Activated naive CD4-positive, alpha-beta T cell treated with anti-CD3 and anti-CD28 coated beads for 36 hours (primary cell): ENCODE measurements at regions not wholly inside any gene's neighbourhood (a gene's known extent, or its start where the extent isn't known, plus 50 kb on each side); places are given as distances from the start of the nearest gene placed in this dataset.

ENCODE experiments used
- CTCF ChIA-PET: fragments of 350-600 bp; sonication (Branson Sonifier 250); formaldehyde crosslinking; loops from one replicate; lab custom pipeline; 2021; ENCODE audit warnings: antibody characterized with exemption; lab: Charles Lee
- DNase-seq: peaks from one replicate; pipeline ENCODE4 v3.0.0-alpha.2; 2020
- H3K27ac Mint-ChIP-seq: one replicate; pipeline ENCODE4 v1.8.0; 2021; ENCODE audit warnings: mild to moderate bottlenecking, mixed read lengths
- H3K27me3 Mint-ChIP-seq: one replicate; pipeline ENCODE4 v1.8.0; 2021; ENCODE audit warnings: low read depth, mixed read lengths
- H3K36me3 Mint-ChIP-seq: one replicate; pipeline ENCODE4 v1.8.0; 2021; ENCODE audit warnings: low read depth, mixed read lengths
- H3K4me1 Mint-ChIP-seq: one replicate; pipeline ENCODE4 v1.8.0; 2021; ENCODE audit warnings: low read depth, mixed read lengths
- H3K4me3 Mint-ChIP-seq: one replicate; pipeline ENCODE4 v1.8.0; 2021; ENCODE audit warnings: mild to moderate bottlenecking, moderate library complexity, mixed read lengths
- H3K9me3 Mint-ChIP-seq: one replicate; pipeline ENCODE4 v1.8.0; 2021; ENCODE audit warnings: mixed read lengths
- intact Hi-C: fragments of 100-400 bp; cut with micrococcal nuclease; formaldehyde crosslinking; loops from one replicate; pipeline ENCODE4 v1.15.1; 2023

DNA sequence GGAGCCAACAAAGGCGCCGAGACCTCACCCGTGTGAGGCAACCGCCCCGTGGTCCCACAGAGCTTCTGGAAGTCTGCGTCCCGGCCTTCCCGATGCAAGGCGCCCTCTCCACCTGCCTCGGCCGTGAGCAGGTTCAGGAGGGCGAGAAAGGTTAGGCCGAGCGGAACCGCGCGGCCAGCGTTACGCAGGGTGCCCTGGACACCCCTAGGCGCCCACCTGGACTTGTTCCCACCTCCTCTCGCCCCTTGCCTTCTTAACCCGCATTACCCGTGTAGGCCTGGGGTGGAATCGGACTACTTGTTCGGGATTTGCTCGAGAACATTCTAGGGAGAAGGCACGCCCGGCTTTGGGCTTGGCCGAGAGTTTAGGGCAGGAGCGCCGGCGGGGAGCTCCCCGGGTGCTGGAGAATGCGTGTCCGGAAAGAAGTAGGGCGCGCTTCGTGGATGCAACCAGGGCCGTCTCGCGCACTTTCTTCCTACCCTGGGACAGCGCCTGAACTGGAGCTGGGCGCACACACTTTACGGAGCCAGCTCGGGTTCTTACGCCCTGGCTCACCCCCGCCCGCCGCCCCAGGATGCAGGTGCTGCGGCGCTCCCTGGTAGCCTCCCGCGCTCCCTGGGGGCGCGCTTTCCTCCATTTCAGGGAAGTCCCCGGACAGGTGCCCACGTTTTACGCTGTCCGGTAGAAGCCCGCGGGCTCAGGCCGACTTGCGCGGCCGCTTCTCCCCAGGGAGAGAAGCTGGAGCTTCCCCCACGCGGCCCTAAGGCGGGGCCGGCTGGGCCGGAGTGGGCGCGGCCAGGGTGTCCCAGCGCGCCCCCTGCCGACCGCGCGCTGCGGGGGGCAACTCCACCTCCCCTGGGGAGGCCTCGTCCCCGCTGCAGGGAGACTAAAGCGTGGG, 74.5 kb downstream of the INSIG1 start:
- Mint-ChIP-seq H3K27ac (no peak overlapping the region), H3K9me3 (peaks cover 1% of the 10 kb centered on the region), H3K4me3 (no peak overlapping the region), H3K4me1 (peaks cover 31% of the 10 kb centered on the region), H3K36me3 (no peaks in the 10 kb centered on the region), H3K27me3 (peaks cover 66% of the 10 kb centered on the region)
- no peak for DNase-seq
- intact Hi-C loops: loop anchor here (2.0 kb wide), 1 partner anchor 443 kb away; no protein-coding TSS in a partner anchor
- CTCF ChIA-PET: interaction anchor here (0.5 to 1.8 kb wide), 7 partner anchors 8 to 458 kb away, joined by 3 to 6 read pairs (median 4); no protein-coding TSS in a partner anchor

DNA sequence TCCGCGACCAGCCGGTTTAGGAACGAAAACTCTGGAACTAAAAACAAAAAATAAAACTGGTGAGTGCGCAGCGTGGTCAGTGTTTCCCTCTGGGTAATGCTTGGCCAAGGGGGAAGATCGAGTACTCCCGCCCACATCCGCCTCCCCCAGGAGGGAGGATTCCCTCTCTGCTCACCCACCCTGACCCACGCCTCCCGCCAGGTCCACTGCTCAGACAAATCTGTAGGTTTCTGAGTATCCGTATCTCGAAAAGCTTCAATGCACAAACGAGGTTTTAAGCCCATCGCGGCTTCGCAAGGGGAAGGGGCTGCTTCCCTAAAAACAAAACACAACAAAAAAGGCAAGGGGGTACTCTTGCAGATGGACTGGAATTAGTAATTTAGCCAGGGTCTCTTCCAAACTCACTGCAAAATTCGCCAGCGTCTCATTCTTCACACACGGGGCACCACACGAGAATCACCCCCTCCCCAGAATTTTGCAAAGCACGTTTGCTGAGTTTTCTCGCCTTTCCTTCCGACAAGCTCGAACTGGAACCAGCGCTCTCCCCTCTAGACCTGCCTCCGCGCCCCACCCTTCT, 75.2 kb downstream of the INSIG1 start:
- H3K9me3 Mint-ChIP-seq: peaks cover 1% of the 10 kb centered on the region
- intact Hi-C loops: loop anchor here (2.0 kb wide), 1 partner anchor 444 kb away; no protein-coding TSS in a partner anchor
- no peaks in the 10 kb centered on the region for H3K36me3 Mint-ChIP-seq
- H3K27me3 Mint-ChIP-seq: peaks cover 72% of the 10 kb centered on the region
- peak overlapping the region; percentile 47 for H3K4me3 Mint-ChIP-seq
- H3K27ac Mint-ChIP-seq: no peak overlapping the region
- H3K4me1 Mint-ChIP-seq: peaks cover 31% of the 10 kb centered on the region
- DNase-seq: no peak
- CTCF ChIA-PET: interaction anchor here (0.7 to 1.8 kb wide), 7 partner anchors 9 to 459 kb away, joined by 3 to 6 read pairs (median 3); no protein-coding TSS in a partner anchor

- Mint-ChIP-seq H3K4me3 (peak overlapping the region; percentile 47), H3K36me3 (no peaks in the 10 kb centered on the region), H3K27ac (no peak overlapping the region), H3K27me3 (peaks cover 78% of the 10 kb centered on the region), H3K9me3 (no peaks in the 10 kb centered on the region), H3K4me1 (peaks cover 35% of the 10 kb centered on the region)
- intact Hi-C loops: loop anchor here (2.0 kb wide), 2 partner anchors 137 to 445 kb away; no protein-coding TSS in a partner anchor
- DNase-seq: no peak
- CTCF ChIA-PET: interaction anchor here (0.6 to 1.8 kb wide), 7 partner anchors 8 to 445 kb away, joined by 3 to 6 read pairs (median 3); no protein-coding TSS in a partner anchor
These were observed 75.9 kb downstream of the INSIG1 start for GRCh38 chr7:155373359-155374273.

DNA sequence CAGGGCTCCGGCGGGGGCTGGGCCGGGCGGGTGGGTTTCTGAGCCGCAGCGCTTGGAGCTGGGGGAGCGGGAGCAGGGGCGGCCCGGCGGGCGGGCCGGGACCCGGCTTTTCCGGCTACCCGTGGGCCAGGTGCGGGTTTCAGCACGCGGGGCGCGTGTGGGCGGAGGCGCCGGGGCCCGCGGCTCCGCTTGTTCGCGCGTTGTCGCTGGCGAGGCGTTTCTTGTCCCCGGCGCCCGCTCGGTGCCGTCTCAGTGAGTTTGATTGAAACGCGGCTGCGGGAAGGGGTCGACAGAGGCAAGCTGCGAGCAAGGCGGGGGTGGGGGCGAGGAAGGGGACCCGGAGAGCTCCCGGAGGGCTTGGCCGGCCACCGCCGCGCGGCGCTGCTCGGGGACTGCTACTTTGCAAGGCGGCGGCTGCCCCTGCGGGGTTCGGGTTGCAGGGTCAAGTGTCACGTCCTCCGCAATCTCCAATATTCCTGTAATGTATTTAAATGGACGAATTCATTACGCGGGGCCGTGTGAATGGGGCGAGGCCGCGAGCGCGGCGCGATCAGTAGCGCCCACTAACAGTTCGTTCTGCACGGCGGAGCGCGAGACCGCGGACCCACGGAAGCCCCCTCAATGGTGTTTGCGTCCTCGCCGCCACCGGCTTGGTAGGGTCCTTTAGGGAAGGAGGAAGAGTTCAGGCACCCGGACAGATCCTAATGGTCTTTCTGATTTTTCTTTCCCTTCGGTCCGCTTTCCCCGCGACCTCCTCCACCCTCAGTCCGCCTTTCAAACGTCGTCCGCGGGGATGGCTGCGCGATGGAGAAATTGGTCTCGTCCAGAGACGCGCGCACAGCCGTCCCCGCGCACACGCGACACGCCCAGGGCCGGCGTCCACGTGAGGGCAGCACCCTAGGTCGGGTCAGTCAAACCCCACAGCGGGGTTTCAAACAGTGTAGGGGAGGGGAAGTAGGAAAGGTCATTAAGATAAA, 76.9 kb downstream of the INSIG1 start:
- Mint-ChIP-seq H3K27me3 (peaks cover 82% of the 10 kb centered on the region), H3K9me3 (no peaks in the 10 kb centered on the region), H3K27ac (no peak overlapping the region), H3K4me3 (peak overlapping the region; percentile 32), H3K36me3 (no peaks in the 10 kb centered on the region), H3K4me1 (peaks cover 35% of the 10 kb centered on the region)
- intact Hi-C loops: loop anchor here (2.0 kb wide), 1 partner anchor 136 kb away; no protein-coding TSS in a partner anchor
- DNase-seq: no peak
- CTCF ChIA-PET: interaction anchor here (0.6 kb wide), 1 partner anchor 298 kb away, joined by 3 read pairs; no protein-coding TSS in a partner anchor

DNA sequence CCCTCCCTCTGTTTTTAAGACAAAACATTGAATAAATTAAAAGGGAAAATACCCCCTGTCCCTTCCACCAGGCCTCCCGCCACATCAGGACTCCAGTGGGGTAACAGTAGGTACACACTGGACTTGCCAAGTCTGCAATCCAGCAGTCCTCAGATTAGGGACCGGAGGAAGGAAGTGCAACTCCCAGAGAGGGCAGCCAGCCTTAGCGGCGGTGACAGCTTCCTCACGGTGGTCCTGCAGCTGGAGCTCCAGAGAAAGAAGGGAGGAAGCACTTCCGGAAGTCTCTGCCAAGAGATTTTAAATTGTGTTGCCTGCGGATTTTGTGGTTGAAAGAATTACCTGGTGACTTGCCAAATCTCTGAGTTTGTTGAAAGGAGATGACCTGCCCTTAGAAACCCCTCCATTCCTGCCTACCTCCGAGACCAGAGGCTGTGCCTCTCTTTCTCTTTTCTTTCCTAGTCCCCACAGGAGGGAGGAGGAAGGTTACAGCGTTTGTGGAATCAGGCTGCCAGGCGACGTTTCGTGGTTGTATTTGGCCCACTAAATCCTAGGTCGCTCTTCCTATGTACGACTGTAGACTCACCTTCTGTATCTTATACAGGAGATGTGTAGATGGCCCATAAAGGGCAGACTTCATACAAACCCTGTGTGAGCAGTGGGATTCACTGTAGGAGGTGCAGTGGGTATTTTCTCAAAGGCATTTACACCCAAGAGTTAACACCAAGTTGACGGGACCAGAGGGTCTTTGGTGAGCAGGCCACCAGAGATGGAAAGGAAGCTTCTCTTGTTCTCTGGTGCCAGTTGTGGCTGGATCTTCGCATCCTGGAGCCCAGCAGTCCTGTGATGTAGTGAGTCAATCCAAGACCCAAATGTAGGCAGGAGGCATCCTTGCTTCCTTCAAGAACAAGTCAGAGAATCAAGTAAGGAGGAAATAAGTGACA, 77.9 kb downstream of the INSIG1 start:
- CTCF ChIA-PET: no interaction called here
- Mint-ChIP-seq H3K4me1 (peaks cover 41% of the 10 kb centered on the region), H3K27ac (no peak overlapping the region), H3K36me3 (no peaks in the 10 kb centered on the region), H3K27me3 (peaks cover 82% of the 10 kb centered on the region), H3K4me3 (no peak overlapping the region), H3K9me3 (no peaks in the 10 kb centered on the region)
- intact Hi-C loops: loop anchor here (2.0 kb wide), 1 partner anchor 135 kb away; no protein-coding TSS in a partner anchor
- DNase-seq: no peak

DNA sequence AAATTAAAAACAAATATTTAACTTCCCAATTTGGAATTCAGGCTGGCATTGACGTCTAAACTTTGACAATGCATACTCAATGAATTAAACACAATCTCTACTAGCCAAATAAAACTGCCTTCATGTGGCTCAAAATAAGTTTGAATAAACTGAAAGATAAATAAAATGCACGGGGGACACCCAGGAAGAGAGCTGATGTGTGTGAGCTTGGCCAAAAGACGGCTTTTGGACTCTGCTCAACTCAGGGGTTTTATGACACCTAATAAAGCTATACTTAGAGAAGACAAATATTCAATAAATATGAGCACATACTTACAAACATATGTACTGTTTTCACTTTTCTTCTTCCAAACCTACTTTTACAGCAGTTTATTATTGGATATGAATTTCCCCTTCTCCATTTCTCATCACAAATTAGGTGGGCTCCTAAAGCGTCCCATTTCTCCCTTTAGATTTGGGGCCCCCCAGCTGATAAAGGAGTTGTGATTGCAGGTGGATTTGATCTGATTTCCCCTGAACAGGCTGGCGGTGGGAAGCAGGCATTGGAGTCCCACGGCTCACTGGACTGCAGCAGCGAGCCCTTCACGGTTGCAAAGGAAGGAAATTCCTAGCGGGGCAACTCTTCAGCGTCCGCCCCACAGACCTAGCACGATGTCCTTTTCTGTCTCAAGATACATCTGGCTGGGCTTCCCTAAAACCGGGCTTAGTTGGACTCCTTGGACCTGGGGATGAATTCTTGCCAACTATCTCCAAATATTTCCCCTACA, 79.6 kb downstream of the INSIG1 start:
- DNase-seq: no peak
- H3K4me3 Mint-ChIP-seq: no peak overlapping the region
- CTCF ChIA-PET: interaction anchor here (1.6 to 1.7 kb wide), 2 partner anchors 21 to 156 kb away, joined by 6 to 17 read pairs; no protein-coding TSS in a partner anchor
- peaks cover 87% of the 10 kb centered on the region for H3K27me3 Mint-ChIP-seq
- H3K4me1 Mint-ChIP-seq: peaks cover 50% of the 10 kb centered on the region
- no peaks in the 10 kb centered on the region for H3K36me3 Mint-ChIP-seq
- H3K9me3 Mint-ChIP-seq: no peaks in the 10 kb centered on the region
- H3K27ac Mint-ChIP-seq: no peak overlapping the region
- intact Hi-C loops: no loop called here

- Mint-ChIP-seq H3K27me3 (peaks cover 89% of the 10 kb centered on the region), H3K4me1 (peaks cover 46% of the 10 kb centered on the region), H3K36me3 (no peaks in the 10 kb centered on the region), H3K4me3 (no peak overlapping the region), H3K27ac (no peak overlapping the region), H3K9me3 (no peaks in the 10 kb centered on the region)
- CTCF ChIA-PET: interaction anchor here (1.6 to 2.6 kb wide), 4 partner anchors 13 to 155 kb away, joined by 6 to 17 read pairs (median 8); no protein-coding TSS in a partner anchor
- DNase-seq: no peak
- intact Hi-C loops: loop anchor here (2.0 kb wide), 1 partner anchor 1629 kb away; no protein-coding TSS in a partner anchor
These were observed 79.9 kb upstream of the EN2 start for GRCh38 chr7:155377838-155378579.

- peaks cover 40% of the 10 kb centered on the region for H3K4me1 Mint-ChIP-seq
- intact Hi-C loops: loop anchor here (2.0 kb wide), 1 partner anchor 1628 kb away; no protein-coding TSS in a partner anchor
These were observed 79.4 kb upstream of the EN2 start for GRCh38 chr7:155378580-155378934.

More at GRCh38 chr7:155378580-155378934, 79.4 kb upstream of the EN2 start:
- H3K27me3 Mint-ChIP-seq: peaks cover 89% of the 10 kb centered on the region
- CTCF ChIA-PET: interaction anchor here (0.7 to 2.6 kb wide), 5 partner anchors 14 to 155 kb away, joined by 3 to 17 read pairs (median 6); no protein-coding TSS in a partner anchor
- DNase-seq: no peak
- no peaks in the 10 kb centered on the region for H3K36me3 Mint-ChIP-seq
- no peaks in the 10 kb centered on the region for H3K9me3 Mint-ChIP-seq
- no peak overlapping the region for H3K27ac Mint-ChIP-seq
- H3K4me3 Mint-ChIP-seq: no peak overlapping the region
